ENCODE measurements at regions not wholly inside any gene's neighbourhood (a gene's known extent, or its start where the extent isn't known, plus 50 kb on each side); places are given as distances from the start of the nearest gene placed in this dataset.
"Not testable (repeated sequence)": the region's sequence is repeated elsewhere in the genome, so short reads cannot be mapped to it uniquely, and the experiment has no call there.

GRCh38 chr2:91844451-91844825, 3026.8 kb upstream of the TEKT4 start:
- TF ChIP-seq CTCF (conservative IDR thresholded peaks at IDR 0.05 in 1 of 2, IDR thresholded peaks at IDR 0.05 in 1 of 2; ENCODE audit: low read depth in 1 of 2, low read length in 2 of 2); EZH2 (IDR thresholded peaks at IDR 0.05; ENCODE audit: low read length, missing control alignments): not testable (repeated sequence)
